Neural cell (in vitro differentiated cells): ENCODE measurements at regions not wholly inside any gene's neighbourhood (a gene's known extent, or its start where the extent isn't known, plus 50 kb on each side); places are given as distances from the start of the nearest gene placed in this dataset.
"Not testable (repeated sequence)": the region's sequence is repeated elsewhere in the genome, so short reads cannot be mapped to it uniquely, and the experiment has no call there.

Source experiments
- H2AFZ ChIP-seq: fragments of 200-600, 300-800 bp; sonication (generic), shearing (Covaris generic); 2 replicates; pipeline ENCODE4 v1.6.0; 2014; ENCODE audit warnings: low read depth, mild to moderate bottlenecking, antibody characterized with exemption, low read length, moderate library complexity
- H3F3A ChIP-seq: fragments of 200-600 bp; shearing (Covaris generic); 2 replicates; pipeline ENCODE4 v1.6.1; 2016; ENCODE audit warnings: mild to moderate bottlenecking, moderate library complexity, mixed read lengths, antibody characterized with exemption, low read length; ENCODE audit not compliant: insufficient read depth, poor library complexity, severe bottlenecking
- H3K27ac ChIP-seq: fragments of 200-600, 300-800 bp; sonication (generic), shearing (Covaris generic); 2 replicates; pipeline ENCODE4 v1.5.1; 2014; ENCODE audit warnings: mild to moderate bottlenecking, low read length, moderate library complexity
- H3K27me3 ChIP-seq: fragments of 300-800, 200-600 bp; sonication (generic), shearing (Covaris generic); 2 replicates; pipeline ENCODE4 v1.6.0; 2014; ENCODE audit warnings: mild to moderate bottlenecking, low read depth, low read length, moderate library complexity; ENCODE audit not compliant: insufficient read depth
- H3K36me3 ChIP-seq: fragments of 300-800, 200-600 bp; sonication (generic), shearing (Covaris generic); 2 replicates; pipeline ENCODE4 v1.5.1; 2014; ENCODE audit warnings: mild to moderate bottlenecking, antibody characterized with exemption, low read length, moderate library complexity; ENCODE audit not compliant: insufficient read depth
- H3K4me2 ChIP-seq: fragments of 300-800, 200-600 bp; sonication (generic), shearing (Covaris generic); 2 replicates; pipeline ENCODE4 v1.6.0; 2014; ENCODE audit warnings: mild to moderate bottlenecking, low read length
- H3K4me3 ChIP-seq: fragments of 300-800, 200-600 bp; sonication (generic), shearing (Covaris generic); 2 replicates; pipeline ENCODE4 v1.5.1; 2014; ENCODE audit warnings: mild to moderate bottlenecking, low read length, moderate library complexity
- H3K79me2 ChIP-seq: fragments of 200-600 bp; shearing (Covaris generic); replicated peaks from 2 replicates; pipeline ENCODE4 v1.6.0; 2014; ENCODE audit warnings: mild to moderate bottlenecking, low read length, moderate library complexity; ENCODE audit not compliant: insufficient read depth
- H3K9ac ChIP-seq: fragments of 300-800, 200-600 bp; sonication (generic), shearing (Covaris generic); 2 replicates; pipeline ENCODE4 v1.6.1; 2016; ENCODE audit warnings: mild to moderate bottlenecking, low read length, mixed read lengths
- H3K9me2 ChIP-seq: fragments of 200-600 bp; shearing (Covaris generic); 2 replicates; pipeline ENCODE4 v1.6.1; 2016; ENCODE audit warnings: mild to moderate bottlenecking, low read length, mixed read lengths; ENCODE audit not compliant: insufficient read depth
- H3K9me3 ChIP-seq: fragments of 200-600, 300-800 bp; sonication (generic), shearing (Covaris generic); 2 replicates; pipeline ENCODE4 v1.6.1; 2016; ENCODE audit warnings: mild to moderate bottlenecking, mixed run types, low read length, moderate library complexity, mixed read lengths
- H4K20me1 ChIP-seq: fragments of 200-600 bp; shearing (Covaris generic); 2 replicates; pipeline ENCODE4 v1.6.1; 2016; ENCODE audit warnings: mild to moderate bottlenecking, mixed run types; ENCODE audit not compliant: insufficient read depth
- CTCF ChIP-seq: fragments of 450-650 bp; IDR thresholded peaks from 2 replicates; pipeline ENCODE4 v1.5.1; 2014; ENCODE audit warnings: antibody characterized with exemption, mild to moderate bottlenecking, moderate library complexity; ENCODE audit not compliant: poor library complexity, severe bottlenecking
- EP300 ChIP-seq: fragments of 450-650 bp; conservative IDR thresholded peaks from 2 replicates; pipeline ENCODE4 v1.6.1; 2014; ENCODE audit warnings: antibody characterized with exemption, mild to moderate bottlenecking, moderate library complexity; ENCODE audit not compliant: poor library complexity, severe bottlenecking
- EZH2 ChIP-seq: fragments of 200-600, 300-800 bp; shearing (Covaris generic), sonication (generic); IDR thresholded peaks from 2 replicates; pipeline ENCODE4 v1.6.1; 2014; ENCODE audit warnings: antibody characterized with exemption, low read length, borderline replicate concordance, mild to moderate bottlenecking; ENCODE audit not compliant: insufficient read depth, poor library complexity, severe bottlenecking
- MXI1 ChIP-seq: fragments of 450-650 bp; conservative IDR thresholded peaks from 2 replicates; pipeline ENCODE4 v1.6.1; 2014; ENCODE audit warnings: antibody characterized with exemption, mild to moderate bottlenecking; ENCODE audit not compliant: poor library complexity, severe bottlenecking
- POLR2AphosphoS5 ChIP-seq: IDR thresholded peaks from 2 replicates; pipeline ENCODE4 v1.6.1; 2012
- RAD21 ChIP-seq: fragments of 450-650 bp; conservative IDR thresholded peaks from 2 replicates; pipeline ENCODE4 v1.6.1; 2014; ENCODE audit warnings: antibody characterized with exemption, mild to moderate bottlenecking, moderate library complexity
- SMC3 ChIP-seq: fragments of 450-650 bp; conservative IDR thresholded peaks from 2 replicates; pipeline ENCODE4 v1.6.1; 2014; ENCODE audit warnings: antibody characterized with exemption, mild to moderate bottlenecking, moderate library complexity; ENCODE audit not compliant: poor library complexity
- TAF1 ChIP-seq: IDR thresholded peaks from 2 replicates; pipeline ENCODE4 v1.6.1; 2012; ENCODE audit warnings: low read depth
- TF ChIP-seq, protein P1 (sequence below): IDR thresholded peaks from 2 replicates; pipeline ENCODE4 v1.6.1; 2012; ENCODE audit warnings: borderline replicate concordance

DNA sequence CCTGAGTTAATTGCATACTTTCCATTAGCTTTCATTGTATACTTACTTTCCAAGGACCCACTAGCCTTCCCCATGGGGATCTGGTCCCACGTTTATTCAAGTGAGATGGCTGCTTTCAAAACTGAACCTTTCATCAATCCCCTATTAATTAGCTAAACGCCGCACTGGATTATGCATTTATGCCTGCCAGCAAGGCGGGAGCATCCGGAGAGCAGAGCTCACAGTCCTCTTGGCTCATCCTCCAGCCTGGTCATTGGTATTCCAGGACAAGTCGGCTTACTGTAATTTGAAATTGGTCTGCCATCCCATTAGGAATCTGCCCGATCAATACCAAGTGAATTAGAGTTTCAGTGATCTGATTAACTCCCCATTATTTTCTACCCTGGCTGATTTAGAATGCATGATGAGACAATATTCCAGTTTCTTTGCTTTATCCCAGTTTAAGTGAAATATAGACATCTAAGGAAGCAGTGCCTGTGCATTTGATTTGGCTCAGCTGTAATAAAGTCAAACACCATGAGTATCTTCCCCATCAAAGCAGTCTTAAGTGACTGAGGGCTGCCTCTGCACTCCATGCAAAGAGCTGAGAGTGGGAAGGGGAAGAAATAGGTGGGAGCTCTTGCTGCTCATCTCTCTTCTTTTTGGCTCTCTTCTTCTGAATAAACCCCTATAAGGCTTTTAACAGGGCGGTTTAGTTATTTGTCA is 411.4 kb downstream of the GPAT3 start:
- Histone ChIP-seq H3K4me3 (no peak overlapping the region), H3K9me2 (no peaks in the 10 kb centered on the region), H4K20me1 (no peaks in the 10 kb centered on the region), H2AFZ (no peak overlapping the region), H3F3A (no peaks in the 10 kb centered on the region), H3K9me3 (no peaks in the 10 kb centered on the region), H3K27ac (no peak overlapping the region), H3K9ac (no peak overlapping the region), H3K36me3 (no peaks in the 10 kb centered on the region), H3K79me2 (no peaks in the 10 kb centered on the region), H3K4me2 (no peak overlapping the region), H3K27me3 (no peaks in the 10 kb centered on the region)
- no peak for TF ChIP-seq EZH2
- TF ChIP-seq, protein P1, sequence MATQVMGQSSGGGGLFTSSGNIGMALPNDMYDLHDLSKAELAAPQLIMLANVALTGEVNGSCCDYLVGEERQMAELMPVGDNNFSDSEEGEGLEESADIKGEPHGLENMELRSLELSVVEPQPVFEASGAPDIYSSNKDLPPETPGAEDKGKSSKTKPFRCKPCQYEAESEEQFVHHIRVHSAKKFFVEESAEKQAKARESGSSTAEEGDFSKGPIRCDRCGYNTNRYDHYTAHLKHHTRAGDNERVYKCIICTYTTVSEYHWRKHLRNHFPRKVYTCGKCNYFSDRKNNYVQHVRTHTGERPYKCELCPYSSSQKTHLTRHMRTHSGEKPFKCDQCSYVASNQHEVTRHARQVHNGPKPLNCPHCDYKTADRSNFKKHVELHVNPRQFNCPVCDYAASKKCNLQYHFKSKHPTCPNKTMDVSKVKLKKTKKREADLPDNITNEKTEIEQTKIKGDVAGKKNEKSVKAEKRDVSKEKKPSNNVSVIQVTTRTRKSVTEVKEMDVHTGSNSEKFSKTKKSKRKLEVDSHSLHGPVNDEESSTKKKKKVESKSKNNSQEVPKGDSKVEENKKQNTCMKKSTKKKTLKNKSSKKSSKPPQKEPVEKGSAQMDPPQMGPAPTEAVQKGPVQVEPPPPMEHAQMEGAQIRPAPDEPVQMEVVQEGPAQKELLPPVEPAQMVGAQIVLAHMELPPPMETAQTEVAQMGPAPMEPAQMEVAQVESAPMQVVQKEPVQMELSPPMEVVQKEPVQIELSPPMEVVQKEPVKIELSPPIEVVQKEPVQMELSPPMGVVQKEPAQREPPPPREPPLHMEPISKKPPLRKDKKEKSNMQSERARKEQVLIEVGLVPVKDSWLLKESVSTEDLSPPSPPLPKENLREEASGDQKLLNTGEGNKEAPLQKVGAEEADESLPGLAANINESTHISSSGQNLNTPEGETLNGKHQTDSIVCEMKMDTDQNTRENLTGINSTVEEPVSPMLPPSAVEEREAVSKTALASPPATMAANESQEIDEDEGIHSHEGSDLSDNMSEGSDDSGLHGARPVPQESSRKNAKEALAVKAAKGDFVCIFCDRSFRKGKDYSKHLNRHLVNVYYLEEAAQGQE, result no peak
- TF ChIP-seq EP300, result no peak
- TF ChIP-seq MXI1, result no peak
- TF ChIP-seq SMC3, result no peak
- TF ChIP-seq TAF1, result no peak
- no peak for TF ChIP-seq CTCF
- TF ChIP-seq RAD21, result no peak
- TF ChIP-seq POLR2AphosphoS5, result no peak

- H3K27ac ChIP-seq, H3K4me3 ChIP-seq, H3K9me2 ChIP-seq, H3K9me3 ChIP-seq, H3K79me2 ChIP-seq, H4K20me1 ChIP-seq, H3K4me2 ChIP-seq, H3K27me3 ChIP-seq, H3K36me3 ChIP-seq, H3F3A ChIP-seq, H2AFZ ChIP-seq, H3K9ac ChIP-seq: not testable (repeated sequence)
Measured at GRCh38 chr4:83943691-83944090, 407.8 kb downstream of the GPAT3 start.
